Smooth muscle cell (in vitro differentiated cells): ENCODE measurements at regions not wholly inside any gene's neighbourhood (a gene's known extent, or its start where the extent isn't known, plus 50 kb on each side); places are given as distances from the start of the nearest gene placed in this dataset.
A peak's percentile ranks its signal among the peaks of the same experiment; 100 is the strongest.

ENCODE experiments used
- DNase-seq: peaks from one replicate; lab custom pipeline; 2025; ENCODE audit not compliant: unreplicated experiment; lab: John Stamatoyannopoulos, UW
- H2AFZ ChIP-seq: fragments of 200-600 bp; sonication (generic); 2 replicates; pipeline ENCODE4 v1.6.0; 2016; ENCODE audit warnings: antibody characterized with exemption, low read depth, mild to moderate bottlenecking
- H3F3A ChIP-seq: fragments of 200-600 bp; sonication (generic); 2 replicates; pipeline ENCODE4 v1.6.0; 2017; ENCODE audit warnings: antibody characterized with exemption, low read depth
- H3K27ac ChIP-seq: fragments of 200-600 bp; sonication (generic); 2 replicates; pipeline ENCODE4 v1.5.1; 2016; ENCODE audit warnings: low read depth, mild to moderate bottlenecking
- H3K27me3 ChIP-seq: fragments of 200-600 bp; sonication (generic); 2 replicates; pipeline ENCODE4 v1.6.1; 2016; ENCODE audit warnings: low read depth, mild to moderate bottlenecking
- H3K36me3 ChIP-seq: fragments of 200-600 bp; sonication (generic); 2 replicates; pipeline ENCODE4 v1.5.1; 2016; ENCODE audit warnings: low read depth
- H3K4me1 ChIP-seq: fragments of 200-600 bp; sonication (generic); 2 replicates; pipeline ENCODE4 v1.5.1; 2016; ENCODE audit warnings: low read depth
- H3K4me2 ChIP-seq: fragments of 200-600 bp; sonication (generic); 2 replicates; pipeline ENCODE4 v1.6.0; 2016; ENCODE audit warnings: mild to moderate bottlenecking
- H3K4me3 ChIP-seq: fragments of 200-600 bp; sonication (generic); 2 replicates; pipeline ENCODE4 v1.5.1; 2016; ENCODE audit warnings: mild to moderate bottlenecking
- H3K79me2 ChIP-seq: fragments of 200-600 bp; sonication (generic); 2 replicates; pipeline ENCODE4 v1.6.0; 2016; ENCODE audit warnings: low read depth, mild to moderate bottlenecking
- H3K9ac ChIP-seq: fragments of 200-600 bp; sonication (generic); 2 replicates; pipeline ENCODE4 v1.6.0; 2016; ENCODE audit warnings: low read depth
- H3K9me3 ChIP-seq: fragments of 200-600 bp; sonication (generic); replicated peaks from 2 replicates; pipeline ENCODE4 v1.5.1; 2016; ENCODE audit warnings: low read depth
- H4K20me1 ChIP-seq: fragments of 200-600 bp; sonication (generic); 2 replicates; pipeline ENCODE4 v1.6.0; 2016; ENCODE audit warnings: low read depth
- CTCF ChIP-seq: fragments of 200-600 bp; sonication (generic); IDR thresholded peaks from 2 replicates; pipeline ENCODE4 v1.5.1; 2017; ENCODE audit warnings: borderline replicate concordance, mild to moderate bottlenecking, antibody characterized with exemption; ENCODE audit not compliant: insufficient read depth, poor library complexity, severe bottlenecking
- WGBS: methylation state at CpG from one replicate; pipeline ENCODE4 v1.1.7; 2016; ENCODE audit warnings: low lambda C conversion rate; 5-methylcytosine and 5-hydroxymethylcytosine counted together

- no peak overlapping the region for H3K4me2 ChIP-seq
- H2AFZ ChIP-seq, result no peak overlapping the region
- TF ChIP-seq CTCF, result no peak
- no peaks in the 10 kb centered on the region for H4K20me1 ChIP-seq
- WGBS, result 94% methylated on average over 2 of the region's 2 CpGs
- H3K4me3 ChIP-seq, result no peak overlapping the region
- H3K9me3 ChIP-seq, result no peaks in the 10 kb centered on the region
- no peak for DNase-seq
- H3K36me3 ChIP-seq, result no peaks in the 10 kb centered on the region
- no peak overlapping the region for H3K9ac ChIP-seq
- H3K4me1 ChIP-seq, result no peaks in the 10 kb centered on the region
- no peaks in the 10 kb centered on the region for H3K27me3 ChIP-seq
- no peaks in the 10 kb centered on the region for H3K79me2 ChIP-seq
- H3K27ac ChIP-seq, result no peak overlapping the region
- no peaks in the 10 kb centered on the region for H3F3A ChIP-seq
Observed at GRCh38 chr12:75571656-75572205, 60.3 kb upstream of the KRR1 start.

- no peak for DNase-seq
- Histone ChIP-seq H2AFZ (no peak overlapping the region), H3K4me3 (no peak overlapping the region), H3F3A (no peaks in the 10 kb centered on the region), H3K36me3 (no peaks in the 10 kb centered on the region), H3K4me1 (no peaks in the 10 kb centered on the region), H3K79me2 (no peaks in the 10 kb centered on the region), H3K27ac (no peak overlapping the region), H4K20me1 (no peaks in the 10 kb centered on the region), H3K27me3 (no peaks in the 10 kb centered on the region), H3K4me2 (no peak overlapping the region), H3K9ac (no peak overlapping the region), H3K9me3 (no peaks in the 10 kb centered on the region)
- 69% methylated on average over 3 of the region's 3 CpGs for WGBS
- TF ChIP-seq CTCF, result no peak
Observed at GRCh38 chr12:75571204-75571603, 59.8 kb upstream of the KRR1 start.

- Histone ChIP-seq H3K79me2 (no peaks in the 10 kb centered on the region), H3K9ac (no peak overlapping the region), H3K36me3 (no peaks in the 10 kb centered on the region), H3K27ac (no peak overlapping the region), H4K20me1 (no peaks in the 10 kb centered on the region), H3K9me3 (no peaks in the 10 kb centered on the region), H3K4me2 (no peak overlapping the region), H3F3A (no peaks in the 10 kb centered on the region), H2AFZ (peak overlapping the region; percentile 23), H3K4me3 (no peak overlapping the region), H3K27me3 (no peaks in the 10 kb centered on the region), H3K4me1 (no peaks in the 10 kb centered on the region)
- WGBS, result 63% methylated on average over 3 of the region's 3 CpGs
- TF ChIP-seq CTCF, result no peak
- no peak for DNase-seq
Observed at GRCh38 chr12:75568801-75569200, 57.4 kb upstream of the KRR1 start.

GRCh38 chr12:75568393-75568792 is 57.0 kb upstream of the KRR1 start:
- no peaks in the 10 kb centered on the region for H3K36me3 ChIP-seq
- no peak overlapping the region for H3K9ac ChIP-seq
- no peaks in the 10 kb centered on the region for H4K20me1 ChIP-seq
- no peaks in the 10 kb centered on the region for H3K27me3 ChIP-seq
- WGBS, result 51% methylated on average over 4 of the region's 4 CpGs
- H3K4me1 ChIP-seq, result no peaks in the 10 kb centered on the region
- H3K9me3 ChIP-seq, result no peaks in the 10 kb centered on the region
- H3K27ac ChIP-seq, result no peak overlapping the region
- no peak for TF ChIP-seq CTCF
- H3K4me2 ChIP-seq, result no peak overlapping the region
- H3K4me3 ChIP-seq, result no peak overlapping the region
- H2AFZ ChIP-seq, result peak overlapping the region; percentile 23
- H3K79me2 ChIP-seq, result no peaks in the 10 kb centered on the region
- DNase-seq, result no peak
- H3F3A ChIP-seq, result no peaks in the 10 kb centered on the region
